ENCODE measurements at regions not wholly inside any gene's neighbourhood (a gene's known extent, or its start where the extent isn't known, plus 50 kb on each side); places are given as distances from the start of the nearest gene placed in this dataset.

DNA sequence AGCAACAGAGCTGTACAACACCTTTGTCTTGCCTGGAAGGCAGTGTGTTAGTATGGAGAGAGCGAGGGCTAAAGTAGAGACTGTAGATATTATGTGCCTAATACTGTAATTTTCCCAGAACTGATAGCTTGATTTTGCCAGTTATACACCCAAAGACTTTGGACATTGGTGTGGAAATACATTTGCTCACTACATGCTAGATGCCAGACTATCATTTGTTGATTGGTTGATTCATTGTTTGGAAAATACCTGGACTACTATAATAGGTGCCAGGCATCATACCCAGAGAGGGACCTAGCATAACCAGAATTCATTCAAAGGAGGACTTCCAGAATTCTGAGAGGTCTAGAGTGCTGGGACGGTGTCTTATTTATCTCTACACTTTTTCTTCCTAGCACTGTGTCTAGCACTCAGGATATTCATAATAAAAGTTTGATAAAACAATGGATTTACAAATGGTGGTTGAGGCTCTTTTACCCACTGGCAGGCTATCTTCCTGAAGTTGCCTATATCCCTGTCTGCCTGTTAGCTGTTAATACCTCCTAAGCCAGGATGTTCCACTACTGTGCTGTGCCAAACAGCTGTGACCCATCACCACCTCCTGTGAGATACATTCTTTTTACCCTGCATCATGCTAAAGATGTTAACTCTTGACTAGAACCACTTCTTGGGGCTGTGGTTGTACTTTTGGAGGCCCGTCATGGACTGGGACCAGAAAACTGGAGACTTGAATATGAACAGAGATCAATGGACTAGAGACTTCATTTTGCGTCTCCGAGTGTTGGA is 72.2 kb upstream of the FUCA2 start:
- Mint-ChIP-seq H3K4me1 (no peaks in the 10 kb centered on the region), H3K36me3 (peaks cover 0 to 1% of the 10 kb centered on the region in 2 donors), H3K9me3 (no peaks in the 10 kb centered on the region), H3K4me3 (no peak overlapping the region), H3K27me3 (no peaks in the 10 kb centered on the region), H3K27ac (no peak overlapping the region)
- DNase-seq, result no peak
- ATAC-seq (replicated peaks), result no peak

DNA sequence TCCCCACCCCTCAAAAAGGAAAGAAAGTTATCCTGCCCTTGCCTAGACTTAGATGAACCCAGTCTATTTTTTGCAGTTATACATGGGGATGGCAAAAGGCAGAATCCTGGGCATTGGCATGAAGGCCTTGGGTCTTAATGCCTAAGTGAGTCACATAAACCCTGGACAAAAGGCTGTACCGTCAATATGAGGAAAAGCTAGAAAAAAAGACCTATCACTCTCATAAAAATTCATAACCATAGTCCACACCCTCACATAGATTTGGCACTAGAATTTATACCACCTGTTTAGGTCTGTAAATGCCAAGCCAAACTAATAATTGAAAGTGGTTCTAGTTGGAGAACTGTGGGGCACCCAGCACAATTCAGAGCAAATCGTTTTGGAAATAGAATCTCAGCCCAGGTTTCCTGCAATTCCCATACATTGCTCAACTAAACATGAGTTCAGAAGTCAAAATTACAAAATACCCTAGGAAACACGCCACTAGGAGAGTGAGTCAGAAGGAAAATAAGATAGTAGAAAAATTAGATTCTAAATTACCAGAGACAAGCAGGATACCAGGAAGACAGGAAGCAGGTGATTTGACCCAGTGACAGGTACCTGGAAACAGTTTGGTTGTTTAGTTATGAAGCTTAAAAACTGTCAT is 70.4 kb upstream of the FUCA2 start:
- H3K27ac Mint-ChIP-seq, result no peak overlapping the region
- H3K9me3 Mint-ChIP-seq, result no peaks in the 10 kb centered on the region
- peaks cover 0 to 1% of the 10 kb centered on the region in 2 donors for H3K36me3 Mint-ChIP-seq
- no peak for ATAC-seq (replicated peaks)
- no peak overlapping the region for H3K4me3 Mint-ChIP-seq
- DNase-seq, result no peak
- no peaks in the 10 kb centered on the region for H3K27me3 Mint-ChIP-seq
- H3K4me1 Mint-ChIP-seq, result no peaks in the 10 kb centered on the region

DNA sequence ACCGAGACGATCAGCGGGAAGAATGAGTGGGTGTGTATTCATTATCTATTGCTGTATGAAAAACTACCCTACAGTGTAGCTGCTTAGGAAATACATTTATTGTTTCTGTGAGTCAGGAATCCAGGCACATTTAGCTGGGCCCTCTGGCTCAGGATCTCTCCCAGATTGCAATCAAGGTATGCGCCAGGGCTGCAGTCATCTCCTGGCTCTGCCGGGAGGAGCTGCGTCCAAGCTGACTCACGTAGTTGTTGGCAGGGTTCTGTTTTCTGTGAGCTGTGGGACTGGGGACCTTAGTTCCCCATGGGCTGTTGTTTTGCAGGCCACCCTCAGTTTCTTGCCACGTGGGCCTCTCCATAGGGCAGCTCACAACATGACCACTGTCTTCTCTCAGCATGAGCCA is 68.2 kb upstream of the FUCA2 start:
- Mint-ChIP-seq H3K27ac (no peak overlapping the region), H3K9me3 (no peaks in the 10 kb centered on the region), H3K27me3 (no peaks in the 10 kb centered on the region), H3K36me3 (peaks cover 0 to 1% of the 10 kb centered on the region in 2 donors), H3K4me1 (no peaks in the 10 kb centered on the region), H3K4me3 (no peak overlapping the region)
- no peak for DNase-seq
- no peak for ATAC-seq (replicated peaks)

DNA sequence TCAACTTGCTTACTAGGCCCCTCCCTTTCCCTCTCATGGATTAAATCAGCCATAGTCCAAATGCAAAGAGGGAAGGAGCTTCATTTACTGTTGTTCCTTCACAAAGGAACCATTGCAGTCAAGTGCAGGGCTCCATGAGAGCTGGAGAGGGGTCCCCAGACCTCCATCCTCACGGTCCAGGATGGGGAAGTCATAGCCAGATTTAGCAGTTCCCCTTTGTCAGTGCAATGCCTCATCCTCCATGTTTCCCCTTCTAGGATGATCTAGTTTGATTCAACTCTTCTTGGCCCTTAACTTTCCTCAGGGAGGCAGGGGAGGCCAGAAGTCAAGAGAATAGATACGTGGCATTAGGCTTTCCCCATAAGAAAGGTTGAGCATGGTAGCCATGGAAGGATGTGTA is 66.5 kb upstream of the FUCA2 start:
- Mint-ChIP-seq H3K27me3 (no peaks in the 10 kb centered on the region), H3K4me3 (no peak overlapping the region), H3K27ac (no peak overlapping the region), H3K9me3 (no peaks in the 10 kb centered on the region), H3K36me3 (peaks cover 0 to 1% of the 10 kb centered on the region in 2 donors), H3K4me1 (no peaks in the 10 kb centered on the region)
- ATAC-seq (replicated peaks), result no peak
- no peak for DNase-seq

DNA sequence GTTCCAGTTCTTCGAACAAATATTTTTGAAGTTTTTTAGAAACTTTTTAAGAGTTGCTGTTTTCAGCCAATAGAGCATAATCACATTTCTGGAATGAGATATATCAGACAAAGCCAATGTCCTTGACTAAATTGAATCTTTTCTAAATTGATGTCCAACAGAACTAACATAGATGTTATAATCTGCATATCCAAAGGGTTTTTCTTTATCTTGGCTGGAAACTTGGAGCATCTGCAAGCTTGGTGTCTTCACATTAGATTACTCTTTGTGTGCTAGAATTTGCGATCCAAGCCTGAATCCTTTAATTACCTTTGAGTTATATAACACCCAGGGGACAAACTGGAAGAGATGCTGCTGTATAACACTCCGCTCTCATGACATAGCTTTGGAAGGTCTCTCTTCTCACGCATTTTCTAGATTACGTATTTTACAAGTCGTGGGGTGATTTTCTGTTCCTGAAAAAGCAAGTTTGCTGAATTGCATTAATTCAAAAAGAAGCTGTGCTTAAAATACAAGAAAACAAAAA is 64.4 kb upstream of the FUCA2 start:
- H3K9me3 Mint-ChIP-seq, result no peaks in the 10 kb centered on the region
- H3K4me3 Mint-ChIP-seq, result no peak overlapping the region
- H3K4me1 Mint-ChIP-seq, result no peaks in the 10 kb centered on the region
- H3K36me3 Mint-ChIP-seq, result peaks cover 0 to 1% of the 10 kb centered on the region in 2 donors
- DNase-seq, result no peak
- H3K27me3 Mint-ChIP-seq, result no peaks in the 10 kb centered on the region
- ATAC-seq (replicated peaks), result no peak
- H3K27ac Mint-ChIP-seq, result no peak overlapping the region

DNA sequence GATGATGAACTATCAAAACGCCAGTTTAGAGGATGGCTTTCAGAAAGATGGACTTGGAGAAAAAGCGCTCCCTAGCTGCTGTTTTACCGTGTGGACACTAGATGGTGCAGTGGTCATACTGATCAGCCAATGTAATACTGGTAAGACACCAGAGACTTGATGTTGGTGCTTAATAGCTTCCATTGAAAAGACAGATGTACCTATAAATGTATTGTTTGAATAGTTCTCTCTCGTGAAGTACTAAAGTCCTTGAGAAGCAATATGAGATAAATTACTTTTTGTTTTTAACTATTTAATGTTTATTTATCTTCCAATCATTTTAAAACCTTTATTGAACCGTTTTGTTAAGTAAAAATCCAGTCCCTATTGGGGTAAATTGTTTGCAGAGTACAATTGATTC is 63.9 kb upstream of the FUCA2 start:
- no peaks in the 10 kb centered on the region for H3K27me3 Mint-ChIP-seq
- no peak overlapping the region for H3K27ac Mint-ChIP-seq

DNA sequence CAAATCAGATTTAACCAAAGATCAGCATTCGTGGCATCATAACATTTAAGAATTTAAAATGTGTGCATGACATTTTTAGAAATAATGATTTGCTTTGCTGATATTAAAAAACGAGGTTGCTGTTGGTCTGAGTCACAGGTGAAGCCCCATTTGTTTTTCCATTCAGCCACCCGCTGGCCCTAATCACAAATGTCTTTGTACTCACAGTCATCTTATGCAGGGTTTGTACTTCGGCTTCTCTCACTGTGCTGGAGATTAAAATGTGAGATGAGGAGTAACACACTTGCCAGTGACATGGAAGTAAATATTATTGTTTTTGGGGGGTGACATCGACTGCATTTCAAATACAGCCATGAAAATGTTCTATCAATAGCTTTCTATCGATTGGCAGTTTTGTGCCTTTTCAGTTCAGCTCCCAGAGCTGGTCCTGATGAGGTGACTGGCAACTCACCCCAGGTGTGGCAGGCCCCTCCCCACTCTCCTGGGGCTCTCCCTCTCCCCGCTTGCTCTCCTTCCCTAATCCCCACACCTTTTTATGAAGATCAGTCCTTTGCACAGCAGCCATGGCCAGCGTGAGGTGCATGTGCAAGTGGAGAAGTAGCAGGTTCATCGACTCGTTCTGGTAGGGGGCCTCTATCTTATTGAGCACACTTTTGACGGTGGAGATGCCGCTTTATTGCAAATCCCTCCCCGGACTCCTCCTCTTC is 58.8 kb upstream of the FUCA2 start:
- DNase-seq (no peak), ATAC-seq (replicated peaks) (no peak)
- Mint-ChIP-seq H3K36me3 (no peaks in the 10 kb centered on the region), H3K27ac (no peak overlapping the region), H3K4me1 (peaks cover 10 to 29% of the 10 kb centered on the region in 2 donors), H3K4me3 (no peak overlapping the region), H3K9me3 (no peaks in the 10 kb centered on the region), H3K27me3 (no peaks in the 10 kb centered on the region)

More for the DNA sequence above, 63.9 kb upstream of the FUCA2 start:
- DNase-seq (peak; percentile 34), ATAC-seq (replicated peaks) (peak; percentile 82 to 83)
- Mint-ChIP-seq H3K4me3 (no peak overlapping the region), H3K9me3 (no peaks in the 10 kb centered on the region), H3K4me1 (peaks cover 0 to 5% of the 10 kb centered on the region in 2 donors), H3K36me3 (peaks cover 0 to 1% of the 10 kb centered on the region in 2 donors)

DNA sequence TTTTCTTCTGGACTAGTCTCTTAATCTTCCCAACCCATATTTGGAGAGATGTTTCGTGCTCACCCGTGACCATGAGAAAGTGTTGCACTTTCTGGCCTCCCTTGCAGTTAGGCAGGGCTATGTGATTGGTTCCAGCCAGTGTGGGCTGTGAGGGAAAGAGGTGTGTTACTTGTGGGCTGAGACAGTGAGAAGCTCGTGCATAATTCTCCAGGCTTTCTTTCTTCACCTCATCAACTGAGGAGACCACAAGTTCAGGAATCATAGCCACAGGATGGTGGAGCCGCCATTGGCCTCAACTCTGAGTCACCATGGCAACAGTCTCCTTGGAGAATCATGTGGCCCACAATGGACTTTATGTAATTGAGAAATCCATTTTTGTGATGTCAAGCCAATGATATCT is 57.5 kb upstream of the FUCA2 start:
- ATAC-seq (replicated peaks), result no peak
- Mint-ChIP-seq H3K27ac (no peak overlapping the region), H3K4me3 (no peak overlapping the region), H3K4me1 (peaks cover 10 to 29% of the 10 kb centered on the region in 2 donors), H3K27me3 (no peaks in the 10 kb centered on the region), H3K36me3 (no peaks in the 10 kb centered on the region), H3K9me3 (no peaks in the 10 kb centered on the region)
- DNase-seq, result no peak

DNA sequence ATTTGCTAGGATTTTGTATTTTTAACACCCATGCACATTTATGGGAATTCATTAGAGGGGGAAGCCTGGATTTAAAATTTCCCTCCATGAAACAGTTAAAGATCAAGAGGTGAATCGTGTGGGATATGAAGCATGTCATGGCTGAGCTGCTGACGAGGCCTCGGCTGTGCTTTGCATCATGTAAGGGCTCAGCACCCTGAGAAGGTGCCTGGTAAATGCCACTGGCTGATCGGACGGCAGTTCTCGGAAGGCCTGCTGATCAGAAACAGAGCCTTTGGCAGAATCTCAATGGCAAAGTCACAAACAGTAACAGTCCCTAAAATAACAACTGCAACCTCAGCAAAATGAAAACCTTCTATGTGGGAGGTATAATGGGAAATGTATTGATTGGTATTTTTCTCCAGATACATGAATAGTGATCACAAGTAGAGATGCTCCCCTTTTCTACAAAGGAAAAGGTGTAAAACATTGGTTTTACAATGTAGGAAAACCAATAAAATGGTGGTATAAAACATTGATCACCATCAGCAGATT is 53.0 kb upstream of the FUCA2 start:
- Mint-ChIP-seq H3K27ac (no peak overlapping the region), H3K4me1 (peaks cover 7 to 19% of the 10 kb centered on the region in 2 donors), H3K4me3 (no peak overlapping the region), H3K36me3 (peaks cover 2 to 3% of the 10 kb centered on the region in 2 donors), H3K27me3 (no peaks in the 10 kb centered on the region), H3K9me3 (no peaks in the 10 kb centered on the region)
- DNase-seq (no peak), ATAC-seq (replicated peaks) (no peak)

DNA sequence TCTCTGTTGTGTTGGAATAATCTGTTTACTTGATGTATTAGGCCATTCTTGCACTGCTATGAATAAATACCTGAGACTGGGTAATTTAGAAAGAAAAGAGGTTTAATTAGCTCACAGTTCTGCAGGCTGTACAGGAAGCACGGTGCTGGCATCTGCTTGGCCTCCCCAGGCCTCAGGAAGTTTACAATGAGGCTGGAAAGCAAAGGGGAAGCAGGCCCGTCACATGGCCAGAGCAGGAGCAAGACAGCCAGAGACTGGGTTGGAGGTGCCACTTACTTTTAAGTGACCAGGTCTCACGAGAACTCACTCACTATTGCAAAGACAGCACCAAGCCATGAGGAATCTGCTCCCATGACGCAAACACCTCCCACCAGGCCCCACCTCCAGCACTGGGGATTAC is 50.6 kb upstream of the FUCA2 start:
- Mint-ChIP-seq H3K4me3 (no peak overlapping the region), H3K27me3 (no peaks in the 10 kb centered on the region), H3K9me3 (no peaks in the 10 kb centered on the region), H3K27ac (no peak overlapping the region), H3K4me1 (peaks cover 4 to 13% of the 10 kb centered on the region in 2 donors), H3K36me3 (peaks cover 2 to 7% of the 10 kb centered on the region in 2 donors)
- DNase-seq (no peak), ATAC-seq (replicated peaks) (no peak)

All from stimulated activated naive B cell treated with anti-CD40 and anti-IgM and Interleukin-4, amounts not matched to agents 10 μg/mL and 1 μg/mL and 100 μg/mL, for 72 hours (primary cell).